HL-60 (cell line): ENCODE measurements at regions not wholly inside any gene's neighbourhood (a gene's known extent, or its start where the extent isn't known, plus 50 kb on each side); places are given as distances from the start of the nearest gene placed in this dataset.

ENCODE experiments used
- DNase-seq, 2 experiments: peaks; one replicate each; pipeline ENCODE4 v3.0.0-alpha.2; 2010 to 2020; ENCODE audit warnings: low read depth in 1 of 2, low spot score in 1 of 2
- H3K27ac ChIP-seq: fragments of 250-450 bp; sonication (Bioruptor Pico); replicated peaks from 2 replicates; pipeline ENCODE4 v1.5.1; 2020; ENCODE audit warnings: mild to moderate bottlenecking, moderate library complexity
- H3K27me3 ChIP-seq: fragments of 250-450 bp; sonication (Bioruptor Pico); 2 replicates; pipeline ENCODE4 v1.5.1; 2021; ENCODE audit warnings: mild to moderate bottlenecking, moderate library complexity; ENCODE audit not compliant: insufficient read depth, poor library complexity, severe bottlenecking
- H3K4me3 ChIP-seq: replicated peaks from 2 replicates; pipeline ENCODE4 v1.5.1; 2011; ENCODE audit warnings: mild to moderate bottlenecking, control low read depth, low read length; ENCODE audit not compliant: insufficient read depth
- CTCF ChIP-seq: IDR thresholded peaks from one replicate; pipeline ENCODE4 v1.5.1; 2011; ENCODE audit warnings: low read length, control low read depth, inconsistent platforms; ENCODE audit not compliant: insufficient read depth
- GABPA ChIP-seq: IDR thresholded peaks from 2 replicates; pipeline ENCODE4 v1.6.1; 2012; ENCODE audit warnings: low read depth
- POLR2AphosphoS5 ChIP-seq: IDR thresholded peaks from 2 replicates; pipeline ENCODE4 v1.6.1; 2012; ENCODE audit warnings: low read depth
- REST ChIP-seq: IDR thresholded peaks from 2 replicates; pipeline ENCODE4 v1.6.1; 2012; ENCODE audit warnings: low read depth; ENCODE audit not compliant: insufficient replicate concordance
- SPI1 ChIP-seq: IDR thresholded peaks from 2 replicates; pipeline ENCODE4 v1.6.1; 2012; ENCODE audit warnings: low read depth, mild to moderate bottlenecking, borderline replicate concordance

GRCh38 chr2:18501156-18501555 lies 59.3 kb downstream of the RDH14 start:
- no peak overlapping the region for H3K4me3 ChIP-seq
- no peak overlapping the region for H3K27ac ChIP-seq
- H3K27me3 ChIP-seq = no peaks in the 10 kb centered on the region
- no peak for DNase-seq
- no peak for TF ChIP-seq GABPA
- TF ChIP-seq SPI1 = no peak
- TF ChIP-seq POLR2AphosphoS5 = no peak
- TF ChIP-seq CTCF = no peak
- TF ChIP-seq REST = no peak

GRCh38 chr2:18500333-18500732 lies 60.1 kb downstream of the RDH14 start:
- Histone ChIP-seq H3K4me3 (no peak overlapping the region), H3K27me3 (no peaks in the 10 kb centered on the region), H3K27ac (no peak overlapping the region)
- DNase-seq = no peak
- TF ChIP-seq SPI1 (no peak), GABPA (no peak), CTCF (no peak), REST (no peak), POLR2AphosphoS5 (no peak)

- H3K27ac ChIP-seq = no peak overlapping the region
- DNase-seq = no peak
- TF ChIP-seq GABPA (no peak), POLR2AphosphoS5 (no peak), CTCF (no peak), SPI1 (no peak), REST (no peak)
- no peak overlapping the region for H3K4me3 ChIP-seq
- H3K27me3 ChIP-seq = no peaks in the 10 kb centered on the region
These were observed 61.9 kb downstream of the RDH14 start for GRCh38 chr2:18498531-18498930.
